H7 (cell line): ENCODE measurements at regions not wholly inside any gene's neighbourhood (a gene's known extent, or its start where the extent isn't known, plus 50 kb on each side); places are given as distances from the start of the nearest gene placed in this dataset.
"Not testable (repeated sequence)": the region's sequence is repeated elsewhere in the genome, so short reads cannot be mapped to it uniquely, and the experiment has no call there.

Source experiments
- DNase-seq: peaks from one replicate; pipeline ENCODE4 v3.0.0; 2012
- H3K27me3 ChIP-seq: 2 replicates; pipeline ENCODE4 v1.6.0; 2011; ENCODE audit warnings: mild to moderate bottlenecking, low read length; ENCODE audit not compliant: control insufficient read depth, insufficient read depth
- H3K36me3 ChIP-seq: replicated peaks from 2 replicates; pipeline ENCODE4 v1.5.1; 2011; ENCODE audit warnings: low read length; ENCODE audit not compliant: control insufficient read depth, insufficient read depth
- H3K4me3 ChIP-seq: 2 replicates; pipeline ENCODE4 v1.5.1; 2011; ENCODE audit warnings: low read depth, mild to moderate bottlenecking, control low read depth, low read length, moderate library complexity; ENCODE audit not compliant: insufficient read depth

GRCh38 chr5:75921011-75921410 is 162.2 kb upstream of the SV2C start:
- H3K36me3 ChIP-seq, result no peaks in the 10 kb centered on the region
- H3K27me3 ChIP-seq, result no peaks in the 10 kb centered on the region
- DNase-seq, result no peak
- no peak overlapping the region for H3K4me3 ChIP-seq

- DNase-seq, result no peak
- H3K27me3 ChIP-seq, result no peaks in the 10 kb centered on the region
- H3K4me3 ChIP-seq, result no peak overlapping the region
- H3K36me3 ChIP-seq, result no peaks in the 10 kb centered on the region
These were observed 167.0 kb upstream of the SV2C start for GRCh38 chr5:75916144-75916543.

- H3K36me3 ChIP-seq, result no peaks in the 10 kb centered on the region
- no peak for DNase-seq
- no peaks in the 10 kb centered on the region for H3K27me3 ChIP-seq
- H3K4me3 ChIP-seq, result no peak overlapping the region
These were observed 174.0 kb upstream of the SV2C start for GRCh38 chr5:75909223-75909622.

- no peaks in the 10 kb centered on the region for H3K36me3 ChIP-seq
- no peak overlapping the region for H3K4me3 ChIP-seq
- no peak for DNase-seq
- no peaks in the 10 kb centered on the region for H3K27me3 ChIP-seq
These were observed 175.5 kb upstream of the SV2C start for GRCh38 chr5:75907651-75908050.

- DNase-seq, result no peak
- no peaks in the 10 kb centered on the region for H3K36me3 ChIP-seq
- no peak overlapping the region for H3K4me3 ChIP-seq
These were observed 177.2 kb upstream of the POC5 start for GRCh38 chr5:75894482-75894881.

GRCh38 chr5:75891736-75892135 is 174.5 kb upstream of the POC5 start:
- DNase-seq, result no peak
- H3K4me3 ChIP-seq, result no peak overlapping the region
- H3K27me3 ChIP-seq, result no peaks in the 10 kb centered on the region
- no peaks in the 10 kb centered on the region for H3K36me3 ChIP-seq

More at GRCh38 chr5:75894482-75894881, 177.2 kb upstream of the POC5 start:
- H3K27me3 ChIP-seq, result no peaks in the 10 kb centered on the region

GRCh38 chr5:75891020-75891419 is 173.8 kb upstream of the POC5 start:
- no peak for DNase-seq
- Histone ChIP-seq H3K4me3 (no peak overlapping the region), H3K27me3 (no peaks in the 10 kb centered on the region), H3K36me3 (no peaks in the 10 kb centered on the region)

GRCh38 chr5:75890546-75890945 is 173.3 kb upstream of the POC5 start:
- no peaks in the 10 kb centered on the region for H3K27me3 ChIP-seq
- no peaks in the 10 kb centered on the region for H3K36me3 ChIP-seq
- no peak for DNase-seq
- no peak overlapping the region for H3K4me3 ChIP-seq

- Histone ChIP-seq H3K4me3 (no peak overlapping the region), H3K27me3 (no peaks in the 10 kb centered on the region), H3K36me3 (no peaks in the 10 kb centered on the region)
- no peak for DNase-seq
These were observed 169.5 kb upstream of the POC5 start for GRCh38 chr5:75886706-75887105.

- Histone ChIP-seq H3K36me3 (no peaks in the 10 kb centered on the region), H3K4me3 (no peak overlapping the region), H3K27me3 (no peaks in the 10 kb centered on the region)
- DNase-seq, result peak; percentile 7
These were observed 168.8 kb upstream of the POC5 start for GRCh38 chr5:75885849-75886596.

- Histone ChIP-seq H3K27me3 (no peaks in the 10 kb centered on the region), H3K4me3 (no peak overlapping the region), H3K36me3 (no peaks in the 10 kb centered on the region)
- no peak for DNase-seq
These were observed 168.1 kb upstream of the POC5 start for GRCh38 chr5:75885321-75885720.

- Histone ChIP-seq H3K36me3 (no peaks in the 10 kb centered on the region), H3K27me3 (no peaks in the 10 kb centered on the region), H3K4me3 (no peak overlapping the region)
- DNase-seq, result no peak
These were observed 152.7 kb upstream of the POC5 start for GRCh38 chr5:75869891-75870290.

GRCh38 chr5:75862872-75863271 is 145.6 kb upstream of the POC5 start:
- no peaks in the 10 kb centered on the region for H3K27me3 ChIP-seq
- H3K36me3 ChIP-seq, result no peaks in the 10 kb centered on the region
- DNase-seq, result no peak
- H3K4me3 ChIP-seq, result no peak overlapping the region

GRCh38 chr5:75859621-75860020 is 142.4 kb upstream of the POC5 start:
- H3K4me3 ChIP-seq, H3K27me3 ChIP-seq, DNase-seq, H3K36me3 ChIP-seq: not testable (repeated sequence)

- no peak for DNase-seq
- Histone ChIP-seq H3K4me3 (no peak overlapping the region), H3K36me3 (no peaks in the 10 kb centered on the region), H3K27me3 (no peaks in the 10 kb centered on the region; the same call in 1 of the 2 replicates)
These were observed 138.8 kb upstream of the POC5 start for GRCh38 chr5:75856056-75856455.

GRCh38 chr5:75848077-75848476 is 130.8 kb upstream of the POC5 start:
- DNase-seq, result no peak
- no peak overlapping the region for H3K4me3 ChIP-seq
- no peaks in the 10 kb centered on the region for H3K27me3 ChIP-seq
- H3K36me3 ChIP-seq, result no peaks in the 10 kb centered on the region
